BJ (cell line): ENCODE measurements at regions not wholly inside any gene's neighbourhood (a gene's known extent, or its start where the extent isn't known, plus 50 kb on each side); places are given as distances from the start of the nearest gene placed in this dataset.

Experiments used
- CTCF ChIA-PET: fragments of 350-600 bp; formaldehyde crosslinking; extraction: SDS; loops from one replicate; lab custom pipeline; 2021; ENCODE audit warnings: antibody characterized with exemption, inconsistent platforms; lab: Yijun Ruan, JAX
- POLR2A ChIA-PET: fragments of 300-600 bp; sonication (Branson Sonifier 250); formaldehyde crosslinking; extraction: SDS; loops from one replicate; lab custom pipeline; 2021; ENCODE audit warnings: antibody characterized with exemption; lab: Charles Lee
- DNase-seq: peaks from one replicate; pipeline ENCODE4 v3.0.0-alpha.2; 2011; ENCODE audit warnings: low read depth
- H3K27me3 ChIP-seq: 2 replicates; pipeline ENCODE4 v1.6.0; 2011; ENCODE audit warnings: low read length; ENCODE audit not compliant: control insufficient read depth, insufficient read depth
- H3K36me3 ChIP-seq: 2 replicates; pipeline ENCODE4 v1.5.1; 2011; ENCODE audit warnings: low read length; ENCODE audit not compliant: control insufficient read depth, insufficient read depth
- H3K4me3 ChIP-seq: 2 replicates; pipeline ENCODE4 v1.5.1; 2011; ENCODE audit warnings: low read depth, mild to moderate bottlenecking, control low read depth, low read length
- TF ChIP-seq, protein P1 (sequence below): IDR thresholded peaks from 2 replicates; pipeline ENCODE4 v1.5.1; 2011; ENCODE audit warnings: low read depth, mild to moderate bottlenecking, control low read depth, inconsistent platforms, low read length, moderate library complexity; ENCODE audit not compliant: insufficient read depth

DNA sequence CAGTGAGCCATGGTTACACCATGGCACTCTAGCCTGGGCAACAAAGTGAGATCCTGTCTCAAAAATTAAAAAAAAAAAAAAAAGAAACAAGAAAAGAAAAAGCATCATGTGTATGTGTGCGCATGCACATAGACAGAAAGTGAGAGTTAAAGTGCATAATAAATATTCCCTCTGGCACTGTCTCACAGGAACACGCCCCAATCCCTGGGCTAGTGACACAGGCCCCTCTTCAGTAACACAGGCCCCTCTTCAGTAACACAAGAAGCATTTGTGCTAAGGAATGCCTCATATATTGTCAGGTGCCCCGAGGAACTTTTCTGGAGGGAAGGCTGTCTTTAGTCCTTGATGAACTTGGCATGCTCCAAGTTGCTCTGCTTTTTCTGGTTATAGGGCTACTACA, 57.5 kb downstream of the RPL27A start:
- no peak for DNase-seq
- ChIA-PET CTCF (no interaction called here), POLR2A (no interaction called here)
- TF ChIP-seq, protein P1, sequence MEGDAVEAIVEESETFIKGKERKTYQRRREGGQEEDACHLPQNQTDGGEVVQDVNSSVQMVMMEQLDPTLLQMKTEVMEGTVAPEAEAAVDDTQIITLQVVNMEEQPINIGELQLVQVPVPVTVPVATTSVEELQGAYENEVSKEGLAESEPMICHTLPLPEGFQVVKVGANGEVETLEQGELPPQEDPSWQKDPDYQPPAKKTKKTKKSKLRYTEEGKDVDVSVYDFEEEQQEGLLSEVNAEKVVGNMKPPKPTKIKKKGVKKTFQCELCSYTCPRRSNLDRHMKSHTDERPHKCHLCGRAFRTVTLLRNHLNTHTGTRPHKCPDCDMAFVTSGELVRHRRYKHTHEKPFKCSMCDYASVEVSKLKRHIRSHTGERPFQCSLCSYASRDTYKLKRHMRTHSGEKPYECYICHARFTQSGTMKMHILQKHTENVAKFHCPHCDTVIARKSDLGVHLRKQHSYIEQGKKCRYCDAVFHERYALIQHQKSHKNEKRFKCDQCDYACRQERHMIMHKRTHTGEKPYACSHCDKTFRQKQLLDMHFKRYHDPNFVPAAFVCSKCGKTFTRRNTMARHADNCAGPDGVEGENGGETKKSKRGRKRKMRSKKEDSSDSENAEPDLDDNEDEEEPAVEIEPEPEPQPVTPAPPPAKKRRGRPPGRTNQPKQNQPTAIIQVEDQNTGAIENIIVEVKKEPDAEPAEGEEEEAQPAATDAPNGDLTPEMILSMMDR = no peak
- Histone ChIP-seq H3K4me3 (no peak overlapping the region), H3K27me3 (no peaks in the 10 kb centered on the region), H3K36me3 (peaks cover 29% of the 10 kb centered on the region)

DNA sequence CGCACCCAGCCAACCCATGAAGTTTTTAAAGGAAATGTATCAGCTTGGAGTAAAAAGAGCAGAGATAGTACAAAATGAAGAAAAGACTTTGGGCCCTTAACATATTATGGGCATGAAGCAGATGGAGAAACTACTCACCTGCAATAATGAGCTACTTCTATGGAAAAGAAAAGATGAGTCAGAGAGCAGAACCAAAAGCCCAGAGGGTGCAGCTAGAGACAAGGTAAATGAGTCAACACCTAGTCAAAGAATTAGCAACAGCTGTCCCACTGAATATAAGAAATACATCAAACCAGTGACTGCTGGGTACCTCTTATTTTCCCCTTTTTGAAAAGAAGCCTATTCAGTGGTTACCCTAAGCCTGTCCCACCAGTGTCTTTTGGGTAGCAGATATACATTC, 61.8 kb downstream of the RPL27A start:
- TF ChIP-seq, protein P1 = no peak
- DNase-seq = no peak
- Histone ChIP-seq H3K4me3 (no peak overlapping the region), H3K27me3 (no peaks in the 10 kb centered on the region), H3K36me3 (peaks cover 26% of the 10 kb centered on the region)
- CTCF ChIA-PET = interaction anchor here (0.6 to 2.9 kb wide), 2 partner anchors 14 to 229 kb away, joined by 3 to 7 read pairs; no protein-coding TSS in a partner anchor
- POLR2A ChIA-PET = no interaction called here

DNA sequence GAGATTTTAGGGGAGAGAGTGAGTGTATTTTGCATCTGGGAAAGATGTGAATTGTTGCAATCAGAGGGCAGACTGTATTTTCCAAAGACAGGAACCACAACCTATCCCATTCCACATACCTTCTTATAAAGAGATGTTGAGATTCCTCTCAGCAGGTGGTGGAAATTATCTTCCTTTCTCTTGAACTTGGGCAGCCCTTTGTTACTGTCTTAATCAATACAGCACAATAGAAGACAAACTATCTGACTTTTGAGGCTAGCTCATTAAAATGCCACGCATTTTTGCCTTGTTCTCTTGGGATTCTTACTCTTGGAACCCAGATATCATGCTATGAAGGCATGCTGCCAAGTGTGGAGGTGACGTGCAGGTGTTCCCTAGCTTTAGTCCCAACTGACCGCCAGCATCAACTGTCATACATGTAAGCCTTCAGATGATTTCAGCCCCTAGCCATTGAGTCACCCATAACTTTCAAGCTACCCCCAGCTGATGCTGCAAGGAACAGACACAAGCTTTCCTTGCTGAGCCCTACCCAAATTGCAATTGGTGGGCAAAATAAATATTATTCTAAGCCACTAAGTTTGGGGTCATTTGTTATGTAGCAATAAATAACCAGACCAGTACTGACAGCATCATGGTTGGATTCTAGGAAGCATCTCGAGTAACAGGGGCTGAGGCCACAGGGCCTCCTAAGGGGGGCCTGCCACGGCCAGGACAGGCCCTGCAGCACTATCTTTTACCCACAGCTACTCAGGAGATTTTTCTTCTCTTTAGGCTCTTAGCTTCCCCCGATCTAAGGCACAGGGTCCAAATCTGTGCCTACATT, 63.0 kb downstream of the RPL27A start:
- DNase-seq = no peak

DNA sequence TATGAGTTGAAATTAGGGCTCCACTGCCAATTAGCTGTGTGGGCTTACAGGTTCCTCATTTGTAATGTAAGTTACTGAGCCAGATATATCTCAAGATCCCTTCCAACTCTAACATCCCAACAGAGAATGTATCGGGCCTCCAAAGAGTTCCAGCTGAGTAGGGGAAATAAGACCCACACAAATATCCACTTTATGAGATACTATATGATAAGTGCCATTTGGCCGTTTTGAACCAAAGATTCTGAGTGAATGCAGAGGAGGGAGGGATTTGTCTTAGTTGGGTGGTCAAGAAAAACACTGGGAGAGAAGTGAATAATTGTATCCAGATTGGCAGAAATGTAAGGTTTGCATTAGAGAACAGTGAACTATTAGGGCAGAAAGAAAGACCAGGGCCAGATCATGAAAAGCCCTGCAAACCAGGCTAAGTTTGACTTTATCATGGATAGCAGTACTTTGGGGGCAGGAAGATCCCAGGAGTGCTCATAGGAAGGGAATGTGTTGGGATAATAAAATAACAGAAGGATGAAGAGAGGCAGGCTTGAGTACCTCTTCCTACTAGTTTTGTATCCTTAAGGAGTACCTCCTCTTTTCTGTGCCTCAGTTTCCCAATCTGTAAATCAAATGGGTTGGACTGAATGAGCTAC, 63.9 kb downstream of the RPL27A start:
- TF ChIP-seq, protein P1 = no peak
- Histone ChIP-seq H3K27me3 (no peaks in the 10 kb centered on the region), H3K4me3 (no peak overlapping the region), H3K36me3 (peaks cover 26% of the 10 kb centered on the region)
- POLR2A ChIA-PET = no interaction called here
- no peak for DNase-seq
- CTCF ChIA-PET = interaction anchor here (1.0 to 2.9 kb wide), 3 partner anchors 8 to 12 kb away, joined by 4 to 7 read pairs (median 5); no protein-coding TSS in a partner anchor

More for the DNA sequence above, 63.0 kb downstream of the RPL27A start:
- Histone ChIP-seq H3K4me3 (no peak overlapping the region), H3K27me3 (no peaks in the 10 kb centered on the region), H3K36me3 (peaks cover 29% of the 10 kb centered on the region)
- CTCF ChIA-PET = interaction anchor here (0.8 to 2.9 kb wide), 4 partner anchors 8 to 14 kb away, joined by 3 to 7 read pairs (median 4); no protein-coding TSS in a partner anchor
- POLR2A ChIA-PET = no interaction called here
- TF ChIP-seq, protein P1 = no peak

DNA sequence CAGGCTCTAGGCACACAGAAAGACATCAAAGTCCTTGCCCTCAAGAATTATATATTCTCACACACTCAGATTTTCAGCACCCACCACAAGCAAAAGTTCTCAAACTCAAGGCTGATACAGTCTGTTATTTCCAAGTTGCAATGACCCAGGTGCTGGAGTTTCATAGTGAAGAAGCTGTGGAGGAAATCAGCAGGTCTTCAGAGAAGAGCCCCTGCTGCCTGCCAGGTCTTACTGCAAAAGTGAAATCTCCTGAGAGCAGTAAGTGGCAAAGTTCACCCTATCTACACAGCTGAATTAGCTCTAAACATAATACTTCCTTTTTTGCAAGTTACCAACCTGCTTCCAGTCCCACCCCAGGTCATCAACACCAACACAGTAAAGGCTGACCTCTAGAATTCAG, 64.6 kb downstream of the RPL27A start:
- H3K4me3 ChIP-seq = no peak overlapping the region
- no peaks in the 10 kb centered on the region for H3K27me3 ChIP-seq
- POLR2A ChIA-PET = no interaction called here
- peaks cover 21% of the 10 kb centered on the region for H3K36me3 ChIP-seq
- DNase-seq = no peak
- TF ChIP-seq, protein P1 = no peak
- CTCF ChIA-PET = no interaction called here
